ENCODE measurements at regions not wholly inside any gene's neighbourhood (a gene's known extent, or its start where the extent isn't known, plus 50 kb on each side); places are given as distances from the start of the nearest gene placed in this dataset.

DNA sequence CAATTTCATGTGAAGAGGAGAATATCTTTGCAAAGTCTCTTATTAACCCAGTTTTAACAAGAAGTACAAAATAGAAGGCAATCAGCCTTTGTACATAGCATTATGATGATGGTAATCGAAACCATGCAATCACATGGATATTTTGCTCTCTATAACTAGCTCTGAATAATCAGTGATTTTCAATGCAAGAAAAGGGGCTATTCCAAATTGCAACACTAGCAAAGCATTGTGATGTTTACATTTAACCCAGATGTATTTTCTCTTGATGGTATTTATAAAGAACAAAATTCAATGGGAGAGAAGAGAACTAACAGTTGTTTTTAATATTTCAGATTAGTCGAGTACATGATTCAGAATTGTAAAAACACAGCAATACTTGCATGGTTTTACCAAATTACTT lies 437.5 kb upstream of the DMAC1 start:
- TF ChIP-seq, protein P1, sequence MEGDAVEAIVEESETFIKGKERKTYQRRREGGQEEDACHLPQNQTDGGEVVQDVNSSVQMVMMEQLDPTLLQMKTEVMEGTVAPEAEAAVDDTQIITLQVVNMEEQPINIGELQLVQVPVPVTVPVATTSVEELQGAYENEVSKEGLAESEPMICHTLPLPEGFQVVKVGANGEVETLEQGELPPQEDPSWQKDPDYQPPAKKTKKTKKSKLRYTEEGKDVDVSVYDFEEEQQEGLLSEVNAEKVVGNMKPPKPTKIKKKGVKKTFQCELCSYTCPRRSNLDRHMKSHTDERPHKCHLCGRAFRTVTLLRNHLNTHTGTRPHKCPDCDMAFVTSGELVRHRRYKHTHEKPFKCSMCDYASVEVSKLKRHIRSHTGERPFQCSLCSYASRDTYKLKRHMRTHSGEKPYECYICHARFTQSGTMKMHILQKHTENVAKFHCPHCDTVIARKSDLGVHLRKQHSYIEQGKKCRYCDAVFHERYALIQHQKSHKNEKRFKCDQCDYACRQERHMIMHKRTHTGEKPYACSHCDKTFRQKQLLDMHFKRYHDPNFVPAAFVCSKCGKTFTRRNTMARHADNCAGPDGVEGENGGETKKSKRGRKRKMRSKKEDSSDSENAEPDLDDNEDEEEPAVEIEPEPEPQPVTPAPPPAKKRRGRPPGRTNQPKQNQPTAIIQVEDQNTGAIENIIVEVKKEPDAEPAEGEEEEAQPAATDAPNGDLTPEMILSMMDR (IDR thresholded peaks at IDR 0.05 in 4 of 5, conservative IDR thresholded peaks at IDR 0.05 in 1 of 5), result no peak
- no peak for TF ChIP-seq POLR2A (IDR thresholded peaks at IDR 0.05)

Measured in gastrocnemius medialis (tissue), 4 donors.